Transverse colon (tissue), 4 donors: ENCODE measurements at regions not wholly inside any gene's neighbourhood (a gene's known extent, or its start where the extent isn't known, plus 50 kb on each side); places are given as distances from the start of the nearest gene placed in this dataset.

Source experiments
- EP300 ChIP-seq: sonication (generic); formaldehyde crosslinking; IDR thresholded peaks from one replicate; pipeline ENCODE4 v1.6.1; 2017; ENCODE audit warnings: antibody characterized with exemption, low read depth
- POLR2A ChIP-seq: fragments of 450-650 bp; IDR thresholded peaks from one replicate; pipeline ENCODE4 v1.6.1; 2016; ENCODE audit warnings: antibody characterized with exemption, mild to moderate bottlenecking, moderate library complexity
- POLR2AphosphoS5 ChIP-seq, 3 donors: sonication (generic); formaldehyde crosslinking; IDR thresholded peaks; one replicate each; pipeline ENCODE4 v1.6.1; 2016; ENCODE audit warnings: antibody characterized with exemption in 3 of 3
- TF ChIP-seq, protein P1 (sequence below), 5 experiments: fragments of 200-600 bp in 3 of 5; fragments of 450-650 bp in 2 of 5; sonication (generic) in 3 of 5; IDR thresholded peaks; 1 replicate in 2 of 5; 2 replicates in 3 of 5; pipeline ENCODE4 v1.5.1; 2016 to 2017; ENCODE audit warnings: antibody characterized with exemption in 5 of 5, inconsistent platforms in 3 of 5, mild to moderate bottlenecking in 2 of 5, moderate library complexity in 1 of 5

DNA sequence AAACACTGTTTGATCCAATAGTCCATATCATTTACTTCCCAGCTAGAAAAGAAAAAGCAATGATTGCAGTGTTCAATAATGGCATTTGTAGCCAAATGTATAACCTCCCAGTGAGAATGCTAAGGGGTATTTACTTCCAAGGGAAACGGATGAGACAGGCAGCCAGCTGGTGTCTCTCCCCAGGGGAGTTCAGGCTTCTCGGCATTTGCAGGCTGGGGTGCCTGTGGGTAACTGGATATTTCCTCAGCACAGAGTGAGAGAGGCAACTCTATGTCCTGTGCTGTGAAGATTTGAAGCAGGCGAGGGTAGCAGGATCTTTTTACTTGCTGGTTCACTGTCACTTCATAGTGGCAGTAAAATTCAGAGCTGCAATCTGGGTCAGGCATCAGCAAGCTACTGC, 1455.6 kb upstream of the TMEM132C start:
- TF ChIP-seq, protein P1, sequence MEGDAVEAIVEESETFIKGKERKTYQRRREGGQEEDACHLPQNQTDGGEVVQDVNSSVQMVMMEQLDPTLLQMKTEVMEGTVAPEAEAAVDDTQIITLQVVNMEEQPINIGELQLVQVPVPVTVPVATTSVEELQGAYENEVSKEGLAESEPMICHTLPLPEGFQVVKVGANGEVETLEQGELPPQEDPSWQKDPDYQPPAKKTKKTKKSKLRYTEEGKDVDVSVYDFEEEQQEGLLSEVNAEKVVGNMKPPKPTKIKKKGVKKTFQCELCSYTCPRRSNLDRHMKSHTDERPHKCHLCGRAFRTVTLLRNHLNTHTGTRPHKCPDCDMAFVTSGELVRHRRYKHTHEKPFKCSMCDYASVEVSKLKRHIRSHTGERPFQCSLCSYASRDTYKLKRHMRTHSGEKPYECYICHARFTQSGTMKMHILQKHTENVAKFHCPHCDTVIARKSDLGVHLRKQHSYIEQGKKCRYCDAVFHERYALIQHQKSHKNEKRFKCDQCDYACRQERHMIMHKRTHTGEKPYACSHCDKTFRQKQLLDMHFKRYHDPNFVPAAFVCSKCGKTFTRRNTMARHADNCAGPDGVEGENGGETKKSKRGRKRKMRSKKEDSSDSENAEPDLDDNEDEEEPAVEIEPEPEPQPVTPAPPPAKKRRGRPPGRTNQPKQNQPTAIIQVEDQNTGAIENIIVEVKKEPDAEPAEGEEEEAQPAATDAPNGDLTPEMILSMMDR (IDR thresholded peaks at IDR 0.05) = no peak
- TF ChIP-seq POLR2A (no peak), EP300 (no peak), POLR2AphosphoS5 (IDR thresholded peaks at IDR 0.05) (no peak)
